GM12878 (cell line): ENCODE measurements at regions not wholly inside any gene's neighbourhood (a gene's known extent, or its start where the extent isn't known, plus 50 kb on each side); places are given as distances from the start of the nearest gene placed in this dataset.

ENCODE experiments used
- CBX5 ChIP-seq: sonication (generic); IDR thresholded peaks from 2 replicates; pipeline ENCODE4 v1.6.1; 2016; ENCODE audit warnings: low read depth, moderate library complexity, mild to moderate bottlenecking, inconsistent platforms
- FOS ChIP-seq: IDR thresholded peaks from 3 replicates; pipeline ENCODE4 v1.6.1; 2011; ENCODE audit warnings: borderline replicate concordance; ENCODE audit not compliant: insufficient read length; ENCODE audit errors: extremely low read depth
- GABPA ChIP-seq: IDR thresholded peaks from 2 replicates; pipeline ENCODE4 v1.6.1; 2014; ENCODE audit warnings: antibody characterized with exemption, low read depth, mild to moderate bottlenecking, inconsistent platforms
- POLR2AphosphoS5 ChIP-seq: IDR thresholded peaks from 2 replicates; pipeline ENCODE4 v1.6.1; 2011; ENCODE audit warnings: mild to moderate bottlenecking, low read length, inconsistent platforms
- RAD21 ChIP-seq: IDR thresholded peaks from 2 replicates; pipeline ENCODE4 v1.6.1; 2011; ENCODE audit warnings: mild to moderate bottlenecking, low read depth, low read length, moderate library complexity; ENCODE audit not compliant: insufficient read depth
- SP1 ChIP-seq: IDR thresholded peaks from one replicate; pipeline ENCODE4 v1.6.1; 2011; ENCODE audit warnings: low read depth, low read length
- YY1 ChIP-seq: IDR thresholded peaks from 2 replicates; pipeline ENCODE4 v1.6.1; 2011; ENCODE audit warnings: low read depth, mild to moderate bottlenecking, low read length
- ZNF274 ChIP-seq: IDR thresholded peaks from one replicate; pipeline ENCODE4 v1.8.0; 2011; ENCODE audit not compliant: insufficient read length, insufficient read depth
- TF ChIP-seq, protein P1 (sequence below), 3 experiments: IDR thresholded peaks in 2 of 3; conservative IDR thresholded peaks in 1 of 3; 2 replicates each; pipeline ENCODE4 v1.5.1; 2011; ENCODE audit warnings: low read depth in 3 of 3, low read length in 3 of 3, mild to moderate bottlenecking in 3 of 3, control low read depth in 2 of 3, moderate library complexity in 2 of 3, inconsistent platforms in 1 of 3, mixed read lengths in 1 of 3; ENCODE audit not compliant: control insufficient read depth in 2 of 3, insufficient read depth in 1 of 3; ENCODE audit errors: extremely low read depth in 1 of 3
- TF ChIP-seq, protein P2 (sequence below): IDR thresholded peaks from 2 replicates; pipeline ENCODE4 v1.6.1; 2012; ENCODE audit warnings: low read length, inconsistent platforms

GRCh38 chr4:188492886-188493285 lies 353.6 kb downstream of the TRIML1 start:
- TF ChIP-seq FOS (no peak), GABPA (no peak), CBX5 (no peak), SP1 (no peak), YY1 (no peak), POLR2AphosphoS5 (no peak), RAD21 (no peak), ZNF274 (no peak)
- TF ChIP-seq, protein P1, sequence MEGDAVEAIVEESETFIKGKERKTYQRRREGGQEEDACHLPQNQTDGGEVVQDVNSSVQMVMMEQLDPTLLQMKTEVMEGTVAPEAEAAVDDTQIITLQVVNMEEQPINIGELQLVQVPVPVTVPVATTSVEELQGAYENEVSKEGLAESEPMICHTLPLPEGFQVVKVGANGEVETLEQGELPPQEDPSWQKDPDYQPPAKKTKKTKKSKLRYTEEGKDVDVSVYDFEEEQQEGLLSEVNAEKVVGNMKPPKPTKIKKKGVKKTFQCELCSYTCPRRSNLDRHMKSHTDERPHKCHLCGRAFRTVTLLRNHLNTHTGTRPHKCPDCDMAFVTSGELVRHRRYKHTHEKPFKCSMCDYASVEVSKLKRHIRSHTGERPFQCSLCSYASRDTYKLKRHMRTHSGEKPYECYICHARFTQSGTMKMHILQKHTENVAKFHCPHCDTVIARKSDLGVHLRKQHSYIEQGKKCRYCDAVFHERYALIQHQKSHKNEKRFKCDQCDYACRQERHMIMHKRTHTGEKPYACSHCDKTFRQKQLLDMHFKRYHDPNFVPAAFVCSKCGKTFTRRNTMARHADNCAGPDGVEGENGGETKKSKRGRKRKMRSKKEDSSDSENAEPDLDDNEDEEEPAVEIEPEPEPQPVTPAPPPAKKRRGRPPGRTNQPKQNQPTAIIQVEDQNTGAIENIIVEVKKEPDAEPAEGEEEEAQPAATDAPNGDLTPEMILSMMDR (IDR thresholded peaks at IDR 0.05 in 2 of 3, conservative IDR thresholded peaks at IDR 0.05 in 1 of 3; ENCODE audit: control insufficient read depth in 2 of 3, extremely low read depth in 1 of 3, insufficient read depth in 1 of 3, low read depth in 3 of 3, low read length in 3 of 3), result no peak
- TF ChIP-seq, protein P2, sequence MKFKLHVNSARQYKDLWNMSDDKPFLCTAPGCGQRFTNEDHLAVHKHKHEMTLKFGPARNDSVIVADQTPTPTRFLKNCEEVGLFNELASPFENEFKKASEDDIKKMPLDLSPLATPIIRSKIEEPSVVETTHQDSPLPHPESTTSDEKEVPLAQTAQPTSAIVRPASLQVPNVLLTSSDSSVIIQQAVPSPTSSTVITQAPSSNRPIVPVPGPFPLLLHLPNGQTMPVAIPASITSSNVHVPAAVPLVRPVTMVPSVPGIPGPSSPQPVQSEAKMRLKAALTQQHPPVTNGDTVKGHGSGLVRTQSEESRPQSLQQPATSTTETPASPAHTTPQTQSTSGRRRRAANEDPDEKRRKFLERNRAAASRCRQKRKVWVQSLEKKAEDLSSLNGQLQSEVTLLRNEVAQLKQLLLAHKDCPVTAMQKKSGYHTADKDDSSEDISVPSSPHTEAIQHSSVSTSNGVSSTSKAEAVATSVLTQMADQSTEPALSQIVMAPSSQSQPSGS, result no peak
